ENCODE measurements at regions not wholly inside any gene's neighbourhood (a gene's known extent, or its start where the extent isn't known, plus 50 kb on each side); places are given as distances from the start of the nearest gene placed in this dataset.

DNA sequence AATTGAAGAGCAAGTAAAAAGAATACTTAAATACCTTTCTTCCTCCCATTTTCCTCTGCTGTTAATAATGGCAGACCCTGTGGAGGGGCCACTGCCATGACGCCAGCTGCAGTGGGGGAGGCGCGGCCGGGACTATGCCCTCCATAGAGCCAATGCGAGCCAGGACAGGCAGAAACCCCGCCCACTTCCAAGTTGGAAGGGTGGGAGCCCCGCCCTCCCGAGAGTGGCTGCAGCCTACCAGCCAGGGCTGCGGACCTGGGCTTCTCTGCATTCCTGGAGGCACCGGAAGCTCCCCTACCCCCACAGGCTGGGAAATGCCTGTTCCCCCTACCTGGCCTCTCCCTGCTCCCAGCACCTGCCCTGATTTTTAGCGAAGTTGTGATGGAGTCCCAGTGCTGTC, 439.4 kb upstream of the CDH19 start:
- Histone ChIP-seq H2AFZ (ENCODE audit: low read depth) (no peak overlapping the region), H3K27ac (no peak overlapping the region), H3K4me3 (IDR thresholded peaks at IDR 0.05; ENCODE audit: insufficient read depth, low read depth, low read length) (no peak overlapping the region), H3K9ac (no peak overlapping the region), H3K27me3 (ENCODE audit: insufficient read depth, low read depth) (no peaks in the 10 kb centered on the region), H3K4me1 (ENCODE audit: low read depth, poor library complexity, severe bottlenecking) (no peaks in the 10 kb centered on the region), H3K79me2 (ENCODE audit: insufficient read depth, low read depth) (no peaks in the 10 kb centered on the region), H3K4me2 (no peak overlapping the region), H4K20me1 (ENCODE audit: insufficient read depth) (no peaks in the 10 kb centered on the region), H3K36me3 (ENCODE audit: insufficient read depth) (no peaks in the 10 kb centered on the region)
- TF ChIP-seq CTCF (conservative IDR thresholded peaks at IDR 0.05; ENCODE audit: low read depth, low read length): no peak

DNA sequence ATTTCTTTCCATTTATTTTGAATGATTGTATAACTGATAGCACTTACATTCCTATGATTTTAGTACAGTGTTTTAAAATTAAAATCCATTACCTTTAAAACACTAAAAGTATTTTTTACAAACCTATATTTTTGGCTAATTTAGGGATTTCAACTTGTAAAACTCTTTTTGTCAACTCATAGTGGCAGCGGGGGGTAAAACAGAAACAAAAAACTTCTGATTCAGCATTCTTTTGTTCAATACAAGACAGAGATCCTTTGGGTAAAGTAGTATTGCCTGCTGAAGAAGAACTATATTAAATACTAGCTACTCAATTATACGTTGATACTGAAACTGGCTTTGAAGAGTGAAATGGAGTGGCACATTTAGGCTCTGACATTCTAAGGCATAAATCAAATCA, 437.4 kb upstream of the CDH19 start:
- Histone ChIP-seq H3K4me1 (ENCODE audit: low read depth, poor library complexity, severe bottlenecking) (no peaks in the 10 kb centered on the region), H3K79me2 (ENCODE audit: insufficient read depth, low read depth) (no peaks in the 10 kb centered on the region), H3K36me3 (ENCODE audit: insufficient read depth) (no peaks in the 10 kb centered on the region), H3K4me2 (no peak overlapping the region), H4K20me1 (ENCODE audit: insufficient read depth) (no peaks in the 10 kb centered on the region), H2AFZ (ENCODE audit: low read depth) (no peak overlapping the region), H3K9ac (no peak overlapping the region), H3K27ac (no peak overlapping the region), H3K27me3 (ENCODE audit: insufficient read depth, low read depth) (no peaks in the 10 kb centered on the region), H3K4me3 (IDR thresholded peaks at IDR 0.05; ENCODE audit: insufficient read depth, low read depth, low read length) (no peak overlapping the region)
- no peak for TF ChIP-seq CTCF (conservative IDR thresholded peaks at IDR 0.05; ENCODE audit: low read depth, low read length)

DNA sequence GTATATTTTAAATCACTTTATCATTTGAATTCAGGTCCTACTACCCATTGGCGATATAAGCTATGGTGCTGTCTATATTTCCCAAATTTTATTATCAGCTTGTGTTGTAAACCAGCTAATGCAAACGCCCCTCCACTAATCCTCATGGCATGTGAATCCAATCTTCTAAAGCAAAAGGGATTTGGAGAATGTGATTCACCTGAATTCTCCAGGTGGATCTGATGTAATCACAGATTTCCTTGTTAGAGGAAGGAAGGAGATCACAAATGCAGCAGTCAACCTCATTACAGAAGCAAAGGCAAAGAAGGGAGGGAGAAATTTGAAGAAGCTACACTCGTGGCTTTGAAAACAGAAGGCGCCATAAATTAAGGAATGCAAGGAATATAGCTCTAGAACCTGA, 431.1 kb upstream of the CDH19 start:
- Histone ChIP-seq H3K4me1 (ENCODE audit: low read depth, poor library complexity, severe bottlenecking) (no peaks in the 10 kb centered on the region), H3K4me2 (no peak overlapping the region), H3K4me3 (IDR thresholded peaks at IDR 0.05; ENCODE audit: insufficient read depth, low read depth, low read length) (no peak overlapping the region), H4K20me1 (ENCODE audit: insufficient read depth) (no peaks in the 10 kb centered on the region), H3K36me3 (ENCODE audit: insufficient read depth) (no peaks in the 10 kb centered on the region), H3K27ac (no peak overlapping the region), H3K9ac (no peak overlapping the region), H3K79me2 (ENCODE audit: insufficient read depth, low read depth) (no peaks in the 10 kb centered on the region), H3K27me3 (ENCODE audit: insufficient read depth, low read depth) (no peaks in the 10 kb centered on the region), H2AFZ (ENCODE audit: low read depth) (no peak overlapping the region)
- TF ChIP-seq CTCF (conservative IDR thresholded peaks at IDR 0.05; ENCODE audit: low read depth, low read length): no peak

DNA sequence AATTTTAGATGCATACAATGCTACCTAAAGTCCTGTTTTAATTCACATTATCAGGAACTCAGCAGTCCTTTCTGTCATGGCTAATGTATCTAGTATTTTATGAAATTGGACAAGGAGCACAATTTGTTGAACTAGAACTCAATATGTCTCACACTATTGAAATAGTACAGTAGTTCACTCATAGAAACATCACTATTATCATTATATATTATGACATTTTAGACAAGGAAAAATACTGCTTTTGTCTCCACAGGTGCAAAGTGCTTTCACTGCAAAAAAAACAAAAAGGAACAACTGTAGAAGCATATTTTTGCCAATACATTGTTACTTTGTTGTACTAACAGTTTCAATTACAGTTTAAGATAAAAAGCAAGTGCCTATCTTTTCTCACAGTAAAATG, 419.2 kb upstream of the CDH19 start:
- no peaks in the 10 kb centered on the region for H3K79me2 ChIP-seq (ENCODE audit: insufficient read depth, low read depth)
- no peak overlapping the region for H3K27ac ChIP-seq
- no peak for TF ChIP-seq CTCF (conservative IDR thresholded peaks at IDR 0.05; ENCODE audit: low read depth, low read length)
- H2AFZ ChIP-seq (ENCODE audit: low read depth): no peak overlapping the region
- no peaks in the 10 kb centered on the region for H4K20me1 ChIP-seq (ENCODE audit: insufficient read depth)
- H3K4me1 ChIP-seq (ENCODE audit: low read depth, poor library complexity, severe bottlenecking): no peaks in the 10 kb centered on the region
- no peak overlapping the region for H3K4me2 ChIP-seq
- no peak overlapping the region for H3K4me3 ChIP-seq (IDR thresholded peaks at IDR 0.05; ENCODE audit: insufficient read depth, low read depth, low read length)
- H3K9ac ChIP-seq: no peak overlapping the region
- no peaks in the 10 kb centered on the region for H3K36me3 ChIP-seq (ENCODE audit: insufficient read depth)
- H3K27me3 ChIP-seq (ENCODE audit: insufficient read depth, low read depth): no peaks in the 10 kb centered on the region

GRCh38 chr18:67010919-67011318, 407.0 kb upstream of the CDH19 start:
- Histone ChIP-seq H3K4me2 (no peak overlapping the region), H4K20me1 (ENCODE audit: insufficient read depth) (no peaks in the 10 kb centered on the region), H3K79me2 (ENCODE audit: insufficient read depth, low read depth) (no peaks in the 10 kb centered on the region), H3K4me1 (ENCODE audit: low read depth, poor library complexity, severe bottlenecking) (no peaks in the 10 kb centered on the region), H3K9ac (no peak overlapping the region), H2AFZ (ENCODE audit: low read depth) (no peak overlapping the region), H3K27ac (no peak overlapping the region), H3K36me3 (ENCODE audit: insufficient read depth) (no peaks in the 10 kb centered on the region), H3K4me3 (IDR thresholded peaks at IDR 0.05; ENCODE audit: insufficient read depth, low read depth, low read length) (no peak overlapping the region), H3K27me3 (ENCODE audit: insufficient read depth, low read depth) (no peaks in the 10 kb centered on the region)
- no peak for TF ChIP-seq CTCF (conservative IDR thresholded peaks at IDR 0.05; ENCODE audit: low read depth, low read length)
